ENCODE measurements at regions not wholly inside any gene's neighbourhood (a gene's known extent, or its start where the extent isn't known, plus 50 kb on each side); places are given as distances from the start of the nearest gene placed in this dataset.

DNA sequence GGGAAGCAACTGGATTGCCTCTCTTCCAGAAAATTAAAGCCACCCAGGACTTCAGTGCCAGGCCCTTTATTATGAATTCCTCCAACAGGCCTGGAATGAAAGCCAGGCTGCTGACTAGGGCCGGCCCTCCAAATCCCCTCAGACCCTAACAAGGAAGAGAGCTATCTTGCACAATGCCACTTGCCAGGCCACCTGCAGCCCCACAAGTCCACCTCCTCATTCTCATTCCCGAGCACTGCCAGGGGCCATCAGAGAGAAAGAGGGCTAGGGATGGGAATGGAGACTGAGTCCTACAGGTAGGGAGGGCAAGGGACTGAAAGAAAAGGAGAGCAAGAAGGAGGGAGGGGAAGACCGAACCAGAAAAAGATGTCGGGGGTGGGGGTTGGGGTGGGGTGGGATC, 86.5 kb downstream of the MRPL14 start:
- TF ChIP-seq, protein P1, sequence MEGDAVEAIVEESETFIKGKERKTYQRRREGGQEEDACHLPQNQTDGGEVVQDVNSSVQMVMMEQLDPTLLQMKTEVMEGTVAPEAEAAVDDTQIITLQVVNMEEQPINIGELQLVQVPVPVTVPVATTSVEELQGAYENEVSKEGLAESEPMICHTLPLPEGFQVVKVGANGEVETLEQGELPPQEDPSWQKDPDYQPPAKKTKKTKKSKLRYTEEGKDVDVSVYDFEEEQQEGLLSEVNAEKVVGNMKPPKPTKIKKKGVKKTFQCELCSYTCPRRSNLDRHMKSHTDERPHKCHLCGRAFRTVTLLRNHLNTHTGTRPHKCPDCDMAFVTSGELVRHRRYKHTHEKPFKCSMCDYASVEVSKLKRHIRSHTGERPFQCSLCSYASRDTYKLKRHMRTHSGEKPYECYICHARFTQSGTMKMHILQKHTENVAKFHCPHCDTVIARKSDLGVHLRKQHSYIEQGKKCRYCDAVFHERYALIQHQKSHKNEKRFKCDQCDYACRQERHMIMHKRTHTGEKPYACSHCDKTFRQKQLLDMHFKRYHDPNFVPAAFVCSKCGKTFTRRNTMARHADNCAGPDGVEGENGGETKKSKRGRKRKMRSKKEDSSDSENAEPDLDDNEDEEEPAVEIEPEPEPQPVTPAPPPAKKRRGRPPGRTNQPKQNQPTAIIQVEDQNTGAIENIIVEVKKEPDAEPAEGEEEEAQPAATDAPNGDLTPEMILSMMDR (IDR thresholded peaks at IDR 0.05; ENCODE audit: borderline replicate concordance, extremely low read depth, low read length, poor library complexity, severe bottlenecking), result no peak
- TF ChIP-seq EZH2 (IDR thresholded peaks at IDR 0.05; ENCODE audit: borderline replicate concordance, low read depth, low read length, severe bottlenecking), result no peak

All from DND-41 (cell line).